GM12865 (cell line): ENCODE measurements at regions not wholly inside any gene's neighbourhood (a gene's known extent, or its start where the extent isn't known, plus 50 kb on each side); places are given as distances from the start of the nearest gene placed in this dataset.

Experiments used
- DNase-seq: peaks from one replicate; pipeline ENCODE4 v3.0.0; 2010; ENCODE audit warnings: low read depth
- H3K4me3 ChIP-seq: 2 replicates; pipeline ENCODE4 v1.5.1; 2011; ENCODE audit warnings: mild to moderate bottlenecking, low read depth, low read length, control low read depth
- TF ChIP-seq, protein P1 (sequence below): IDR thresholded peaks from 2 replicates; pipeline ENCODE4 v1.5.1; 2011; ENCODE audit warnings: low read length, control low read depth, low read depth, inconsistent platforms; ENCODE audit not compliant: insufficient read depth; ENCODE audit errors: missing control alignments

GRCh38 chr5:162785673-162786072, 651.7 kb upstream of the CCNG1 start:
- TF ChIP-seq, protein P1, sequence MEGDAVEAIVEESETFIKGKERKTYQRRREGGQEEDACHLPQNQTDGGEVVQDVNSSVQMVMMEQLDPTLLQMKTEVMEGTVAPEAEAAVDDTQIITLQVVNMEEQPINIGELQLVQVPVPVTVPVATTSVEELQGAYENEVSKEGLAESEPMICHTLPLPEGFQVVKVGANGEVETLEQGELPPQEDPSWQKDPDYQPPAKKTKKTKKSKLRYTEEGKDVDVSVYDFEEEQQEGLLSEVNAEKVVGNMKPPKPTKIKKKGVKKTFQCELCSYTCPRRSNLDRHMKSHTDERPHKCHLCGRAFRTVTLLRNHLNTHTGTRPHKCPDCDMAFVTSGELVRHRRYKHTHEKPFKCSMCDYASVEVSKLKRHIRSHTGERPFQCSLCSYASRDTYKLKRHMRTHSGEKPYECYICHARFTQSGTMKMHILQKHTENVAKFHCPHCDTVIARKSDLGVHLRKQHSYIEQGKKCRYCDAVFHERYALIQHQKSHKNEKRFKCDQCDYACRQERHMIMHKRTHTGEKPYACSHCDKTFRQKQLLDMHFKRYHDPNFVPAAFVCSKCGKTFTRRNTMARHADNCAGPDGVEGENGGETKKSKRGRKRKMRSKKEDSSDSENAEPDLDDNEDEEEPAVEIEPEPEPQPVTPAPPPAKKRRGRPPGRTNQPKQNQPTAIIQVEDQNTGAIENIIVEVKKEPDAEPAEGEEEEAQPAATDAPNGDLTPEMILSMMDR: no peak
- DNase-seq: no peak
- H3K4me3 ChIP-seq: no peak overlapping the region

DNA sequence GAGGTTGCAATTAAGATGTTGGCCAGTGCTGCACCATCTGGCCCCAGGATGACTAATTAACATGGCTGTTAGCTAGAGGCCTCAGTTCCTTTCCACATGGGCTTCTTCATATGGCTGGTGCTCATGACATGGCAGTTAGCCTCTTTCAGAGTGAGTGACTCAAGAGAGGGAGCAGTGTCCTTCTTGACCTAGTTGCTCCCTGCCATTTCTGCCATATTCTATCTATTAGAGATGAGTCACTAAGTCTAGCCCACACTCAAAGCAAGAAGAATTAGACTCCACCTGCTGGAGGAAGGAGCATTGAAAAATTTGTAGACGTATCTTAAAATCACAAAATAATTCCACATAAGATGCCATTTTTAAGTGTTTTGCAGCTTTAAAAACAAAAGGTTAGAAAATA, 651.2 kb upstream of the CCNG1 start:
- DNase-seq: no peak
- TF ChIP-seq, protein P1: no peak
- no peak overlapping the region for H3K4me3 ChIP-seq

- TF ChIP-seq, protein P1: no peak
- no peak for DNase-seq
- no peak overlapping the region for H3K4me3 ChIP-seq
Observed at GRCh38 chr5:162796507-162796906, 640.9 kb upstream of the CCNG1 start.

DNA sequence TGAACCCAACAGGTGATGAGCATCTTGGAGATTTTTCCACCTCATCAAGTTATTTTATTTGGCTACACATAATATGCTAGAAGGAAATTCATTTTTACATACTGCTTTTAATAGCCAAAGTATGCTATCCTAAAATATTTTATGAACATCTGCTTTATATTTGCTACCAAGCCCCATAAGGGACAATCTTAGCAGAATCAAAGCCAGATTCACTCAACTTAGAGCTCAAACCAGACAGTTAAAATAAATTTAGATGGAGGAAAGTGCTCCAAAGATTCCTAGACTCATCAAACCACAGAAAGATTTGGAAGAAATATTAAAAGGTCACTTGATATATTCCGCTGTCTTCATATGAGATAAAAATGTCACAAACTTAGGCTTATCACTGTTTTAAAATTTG, 637.1 kb upstream of the CCNG1 start:
- H3K4me3 ChIP-seq: no peak overlapping the region
- TF ChIP-seq, protein P1: no peak

GRCh38 chr5:162801235-162801634, 636.2 kb upstream of the CCNG1 start:
- H3K4me3 ChIP-seq: no peak overlapping the region
- TF ChIP-seq, protein P1: no peak
- no peak for DNase-seq

More for the DNA sequence above, 637.1 kb upstream of the CCNG1 start:
- DNase-seq: no peak

DNA sequence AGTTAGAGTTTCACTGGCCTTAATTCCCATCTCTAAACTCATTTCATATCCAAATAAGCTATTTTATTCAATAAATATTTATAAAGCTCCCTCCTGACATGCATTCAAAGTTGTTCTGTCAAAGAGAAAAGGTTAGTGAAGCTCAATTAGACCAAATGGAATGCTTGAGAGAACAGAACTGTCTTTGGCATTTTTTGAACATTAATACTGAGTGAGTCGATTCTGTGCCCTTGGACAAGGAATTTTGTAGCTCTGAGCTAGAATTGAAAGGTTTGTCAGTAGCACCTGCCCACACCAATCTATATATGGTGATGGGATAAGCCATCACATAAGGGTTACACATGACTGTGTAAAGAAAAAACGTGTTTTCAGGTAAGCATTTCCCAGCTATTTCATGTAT, 631.2 kb upstream of the CCNG1 start:
- no peak for DNase-seq
- no peak overlapping the region for H3K4me3 ChIP-seq
- TF ChIP-seq, protein P1: no peak

DNA sequence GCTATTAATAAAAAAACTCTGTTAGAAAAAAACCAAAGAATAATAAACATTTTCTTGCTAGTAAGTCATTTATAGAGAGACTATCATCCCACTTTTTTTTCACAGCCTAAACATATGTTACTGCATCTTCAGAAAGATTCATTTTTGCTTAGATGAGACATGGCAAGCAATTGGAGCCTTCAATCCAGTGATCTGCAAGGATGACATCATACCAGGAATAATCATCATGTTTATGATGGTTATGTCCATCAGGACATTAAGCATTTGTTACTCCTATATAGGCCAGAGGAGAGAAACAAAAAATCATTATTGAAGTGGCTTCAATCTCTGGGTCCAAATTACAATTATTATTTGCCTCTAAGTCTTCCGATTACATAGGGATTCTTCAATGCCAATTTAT, 626.3 kb upstream of the CCNG1 start:
- DNase-seq: no peak
- H3K4me3 ChIP-seq: no peak overlapping the region
- TF ChIP-seq, protein P1: no peak
